ENCODE measurements at regions not wholly inside any gene's neighbourhood (a gene's known extent, or its start where the extent isn't known, plus 50 kb on each side); places are given as distances from the start of the nearest gene placed in this dataset.
A peak's percentile ranks its signal among the peaks of the same experiment; 100 is the strongest.

DNA sequence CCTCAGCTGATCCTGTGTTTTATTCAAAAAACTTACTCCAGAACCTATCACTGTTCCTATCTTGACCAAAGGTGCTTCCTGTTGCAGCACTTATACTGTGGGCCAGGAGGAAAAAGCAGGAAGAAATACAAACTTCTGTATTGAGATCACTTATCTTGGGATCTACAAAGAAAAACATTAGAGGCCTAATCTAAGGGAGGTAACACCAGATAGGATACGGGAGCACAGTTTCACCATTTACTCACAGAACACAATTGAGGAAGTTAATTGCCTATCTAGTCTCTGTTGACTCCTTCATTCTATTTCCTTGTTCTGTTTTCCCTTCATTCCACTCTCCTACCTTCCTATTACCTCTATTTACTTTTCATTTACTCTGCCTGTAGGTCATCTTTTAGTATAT, 287.2 kb upstream of the LINC00305 start:
- TF ChIP-seq, protein P1, sequence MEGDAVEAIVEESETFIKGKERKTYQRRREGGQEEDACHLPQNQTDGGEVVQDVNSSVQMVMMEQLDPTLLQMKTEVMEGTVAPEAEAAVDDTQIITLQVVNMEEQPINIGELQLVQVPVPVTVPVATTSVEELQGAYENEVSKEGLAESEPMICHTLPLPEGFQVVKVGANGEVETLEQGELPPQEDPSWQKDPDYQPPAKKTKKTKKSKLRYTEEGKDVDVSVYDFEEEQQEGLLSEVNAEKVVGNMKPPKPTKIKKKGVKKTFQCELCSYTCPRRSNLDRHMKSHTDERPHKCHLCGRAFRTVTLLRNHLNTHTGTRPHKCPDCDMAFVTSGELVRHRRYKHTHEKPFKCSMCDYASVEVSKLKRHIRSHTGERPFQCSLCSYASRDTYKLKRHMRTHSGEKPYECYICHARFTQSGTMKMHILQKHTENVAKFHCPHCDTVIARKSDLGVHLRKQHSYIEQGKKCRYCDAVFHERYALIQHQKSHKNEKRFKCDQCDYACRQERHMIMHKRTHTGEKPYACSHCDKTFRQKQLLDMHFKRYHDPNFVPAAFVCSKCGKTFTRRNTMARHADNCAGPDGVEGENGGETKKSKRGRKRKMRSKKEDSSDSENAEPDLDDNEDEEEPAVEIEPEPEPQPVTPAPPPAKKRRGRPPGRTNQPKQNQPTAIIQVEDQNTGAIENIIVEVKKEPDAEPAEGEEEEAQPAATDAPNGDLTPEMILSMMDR (IDR thresholded peaks at IDR 0.05): no peak
- no peak for TF ChIP-seq POLR2A (IDR thresholded peaks at IDR 0.05)
- Histone ChIP-seq H3K4me3 (no peak overlapping the region), H3K4me1 (no peaks in the 10 kb centered on the region), H3K36me3 (no peaks in the 10 kb centered on the region), H3K9me3 (no peaks in the 10 kb centered on the region), H3K27ac (no peak overlapping the region), H3K27me3 (no peaks in the 10 kb centered on the region)
- no peak for DNase-seq

DNA sequence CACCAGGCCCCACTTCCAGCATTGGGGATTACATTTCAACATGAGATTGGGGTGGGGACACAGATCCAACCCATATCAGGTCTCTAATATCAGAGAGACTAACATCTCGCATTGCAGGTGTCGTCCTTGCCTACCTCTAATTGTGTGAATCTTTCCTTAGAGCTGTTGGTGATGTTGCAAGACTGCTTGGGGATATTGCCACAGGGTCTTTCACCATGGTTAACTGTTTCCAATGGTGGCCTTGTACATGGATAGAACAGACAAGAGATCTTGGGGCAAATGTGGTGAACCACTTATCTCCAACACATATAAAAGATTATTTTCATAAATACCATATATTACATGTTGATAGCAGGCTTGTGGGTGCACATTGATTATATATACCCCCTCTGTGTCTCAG, 270.3 kb upstream of the LINC00305 start:
- no peaks in the 10 kb centered on the region for H3K36me3 ChIP-seq
- no peaks in the 10 kb centered on the region for H3K27me3 ChIP-seq
- H3K9me3 ChIP-seq: no peaks in the 10 kb centered on the region
- no peak for DNase-seq
- no peaks in the 10 kb centered on the region for H3K4me1 ChIP-seq
- no peak overlapping the region for H3K4me3 ChIP-seq
- no peak for TF ChIP-seq POLR2A (IDR thresholded peaks at IDR 0.05)
- TF ChIP-seq, protein P1 (IDR thresholded peaks at IDR 0.05): no peak
- H3K27ac ChIP-seq: no peak overlapping the region

GRCh38 chr18:64416990-64417389, 268.1 kb upstream of the LINC00305 start:
- TF ChIP-seq, protein P1 (IDR thresholded peaks at IDR 0.05): no peak
- TF ChIP-seq POLR2A (IDR thresholded peaks at IDR 0.05): no peak
- Histone ChIP-seq H3K36me3 (no peaks in the 10 kb centered on the region), H3K27ac (no peak overlapping the region), H3K4me3 (no peak overlapping the region), H3K27me3 (no peaks in the 10 kb centered on the region), H3K4me1 (no peaks in the 10 kb centered on the region), H3K9me3 (no peaks in the 10 kb centered on the region)
- DNase-seq: no peak

- H3K36me3 ChIP-seq: no peaks in the 10 kb centered on the region
- no peak overlapping the region for H3K27ac ChIP-seq
- no peak for DNase-seq
- H3K4me3 ChIP-seq: no peak overlapping the region
- H3K27me3 ChIP-seq: no peaks in the 10 kb centered on the region
- H3K4me1 ChIP-seq: no peaks in the 10 kb centered on the region
- TF ChIP-seq, protein P1 (IDR thresholded peaks at IDR 0.05): no peak
- no peak for TF ChIP-seq POLR2A (IDR thresholded peaks at IDR 0.05)
- no peaks in the 10 kb centered on the region for H3K9me3 ChIP-seq
Observed at GRCh38 chr18:64415218-64415617, 266.3 kb upstream of the LINC00305 start.

GRCh38 chr18:64410685-64411084, 261.8 kb upstream of the LINC00305 start:
- no peak for TF ChIP-seq POLR2A (IDR thresholded peaks at IDR 0.05)
- TF ChIP-seq, protein P1 (IDR thresholded peaks at IDR 0.05): no peak
- Histone ChIP-seq H3K9me3 (no peaks in the 10 kb centered on the region), H3K4me1 (no peaks in the 10 kb centered on the region), H3K36me3 (no peaks in the 10 kb centered on the region), H3K27ac (no peak overlapping the region), H3K27me3 (no peaks in the 10 kb centered on the region), H3K4me3 (no peak overlapping the region)
- DNase-seq: no peak

- DNase-seq: no peak
- H3K9me3 ChIP-seq: no peaks in the 10 kb centered on the region
- H3K4me1 ChIP-seq: no peaks in the 10 kb centered on the region
- H3K27ac ChIP-seq: no peak overlapping the region
- H3K36me3 ChIP-seq: no peaks in the 10 kb centered on the region
- H3K4me3 ChIP-seq: no peak overlapping the region
- no peak for TF ChIP-seq POLR2A (IDR thresholded peaks at IDR 0.05)
- TF ChIP-seq, protein P1 (IDR thresholded peaks at IDR 0.05): peak in 5 of 6 experiments; percentile 2 to 36 (median 32)
- no peaks in the 10 kb centered on the region for H3K27me3 ChIP-seq
Observed at GRCh38 chr18:64409511-64409910, 260.6 kb upstream of the LINC00305 start.

All from Peyer's patch (tissue), 4 donors.